Activated CD4-positive, alpha-beta T cell treated with anti-CD3 and anti-CD28 coated beads, Interleukin-2, amount 10 ng/mL, durations not matched to agents 24 days and 14 days (primary cell): ENCODE measurements at regions not wholly inside any gene's neighbourhood (a gene's known extent, or its start where the extent isn't known, plus 50 kb on each side); places are given as distances from the start of the nearest gene placed in this dataset.

Experiments used
- DNase-seq: peaks from one replicate; pipeline ENCODE4 v3.0.0; 2022
- H3K27ac Mint-ChIP-seq: one replicate; pipeline ENCODE4 v1.8.0; 2022; ENCODE audit warnings: mild to moderate bottlenecking, mixed read lengths
- H3K27me3 Mint-ChIP-seq: one replicate; pipeline ENCODE4 v1.8.0; 2022; ENCODE audit warnings: mixed read lengths
- H3K36me3 Mint-ChIP-seq: one replicate; pipeline ENCODE4 v1.8.0; 2022; ENCODE audit warnings: low read depth, mild to moderate bottlenecking, mixed read lengths
- H3K4me1 Mint-ChIP-seq: one replicate; pipeline ENCODE4 v1.8.0; 2021; ENCODE audit warnings: mixed read lengths
- H3K4me3 Mint-ChIP-seq: one replicate; pipeline ENCODE4 v1.8.0; 2022; ENCODE audit warnings: mild to moderate bottlenecking, moderate library complexity, mixed read lengths
- H3K9me3 Mint-ChIP-seq: one replicate; pipeline ENCODE4 v1.8.0; 2021; ENCODE audit warnings: mixed read lengths
- intact Hi-C: fragments of 100-400 bp; cut with micrococcal nuclease; formaldehyde crosslinking; loops from one replicate; pipeline ENCODE4 v1.15.1; 2023

- Mint-ChIP-seq H3K36me3 (no peaks in the 10 kb centered on the region), H3K27me3 (peaks cover 52% of the 10 kb centered on the region), H3K4me3 (no peak overlapping the region), H3K4me1 (peaks cover 5% of the 10 kb centered on the region), H3K9me3 (no peaks in the 10 kb centered on the region), H3K27ac (no peak overlapping the region)
- DNase-seq, result no peak
- intact Hi-C loops, result no loop called here
Measured at GRCh38 chr15:66844041-66844746, 142.2 kb downstream of the SMAD6 start.

DNA sequence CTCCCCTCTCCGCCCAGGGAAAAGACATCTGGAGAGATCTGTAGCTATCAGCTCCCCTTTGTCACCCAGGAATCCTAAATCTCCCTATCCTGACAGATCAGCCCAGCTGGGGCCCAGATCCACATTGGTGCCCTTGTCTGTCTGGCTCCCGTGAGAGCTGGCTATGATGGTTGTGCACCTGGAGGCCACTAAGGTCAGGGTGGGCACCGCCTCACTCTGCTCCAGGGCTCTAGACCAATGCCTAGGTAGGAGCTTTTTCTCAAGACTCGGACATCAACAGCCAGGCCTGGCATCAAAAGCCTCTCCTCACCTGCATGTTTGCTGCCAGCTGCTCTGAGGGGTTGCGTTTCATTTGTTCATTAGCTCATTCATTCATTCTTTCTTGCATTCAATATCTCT, 142.7 kb downstream of the SMAD6 start:
- Mint-ChIP-seq H3K36me3 (no peaks in the 10 kb centered on the region), H3K4me1 (peaks cover 5% of the 10 kb centered on the region), H3K4me3 (no peak overlapping the region), H3K27me3 (peaks cover 47% of the 10 kb centered on the region), H3K9me3 (no peaks in the 10 kb centered on the region), H3K27ac (no peak overlapping the region)
- no peak for DNase-seq
- intact Hi-C loops, result no loop called here

DNA sequence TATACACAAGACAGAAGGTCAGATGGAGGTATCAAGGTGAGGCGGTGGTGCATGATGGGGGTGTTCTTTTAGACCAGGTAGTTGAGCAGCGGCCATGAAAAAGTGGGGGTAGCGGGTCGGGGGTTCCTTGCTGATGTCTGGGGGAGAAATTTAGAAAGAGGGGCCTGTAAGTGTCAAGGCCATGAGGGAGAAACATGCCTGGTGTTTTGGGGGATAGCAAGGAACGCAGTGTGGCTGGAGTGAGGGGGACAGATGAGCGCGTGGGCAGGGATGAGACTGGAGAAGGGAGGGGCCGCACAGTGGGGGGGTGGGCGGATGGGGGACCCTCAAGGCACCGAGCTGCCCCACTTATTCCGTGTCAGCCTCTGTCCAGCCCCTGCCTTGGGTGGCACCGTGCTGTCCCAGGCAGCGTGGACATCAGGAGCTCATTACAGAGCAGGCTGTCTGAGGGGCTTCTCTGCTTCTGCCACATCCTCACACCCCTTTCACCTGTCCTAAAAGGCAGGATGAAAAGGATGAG, 143.3 kb downstream of the SMAD6 start:
- Mint-ChIP-seq H3K9me3 (no peaks in the 10 kb centered on the region), H3K27ac (no peak overlapping the region), H3K36me3 (no peaks in the 10 kb centered on the region), H3K4me1 (peaks cover 5% of the 10 kb centered on the region), H3K4me3 (no peak overlapping the region), H3K27me3 (peaks cover 46% of the 10 kb centered on the region)
- DNase-seq, result no peak
- intact Hi-C loops, result no loop called here

DNA sequence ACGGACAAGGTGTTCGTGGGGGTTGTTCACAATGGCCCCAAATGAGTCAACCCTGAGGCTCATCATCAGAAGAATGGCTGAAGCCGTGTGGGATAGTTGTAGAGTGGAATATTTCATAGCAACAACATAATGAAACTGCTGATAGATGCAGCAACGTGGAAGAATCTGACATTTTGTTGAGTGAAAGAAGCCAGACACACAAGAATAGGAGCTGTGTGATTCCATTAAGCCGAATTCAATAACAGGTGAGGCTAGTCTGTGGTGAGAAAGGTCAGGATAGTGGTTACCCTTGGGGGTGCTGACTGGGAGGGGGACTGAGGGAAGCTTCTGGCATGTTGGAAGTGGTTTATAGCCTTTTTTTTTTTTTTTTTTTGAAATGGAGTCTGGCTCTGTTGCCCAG, 144.0 kb downstream of the SMAD6 start:
- Mint-ChIP-seq H3K4me1 (peaks cover 5% of the 10 kb centered on the region), H3K27ac (no peak overlapping the region), H3K36me3 (no peaks in the 10 kb centered on the region), H3K9me3 (no peaks in the 10 kb centered on the region), H3K4me3 (no peak overlapping the region), H3K27me3 (peaks cover 41% of the 10 kb centered on the region)
- no peak for DNase-seq
- intact Hi-C loops, result no loop called here

DNA sequence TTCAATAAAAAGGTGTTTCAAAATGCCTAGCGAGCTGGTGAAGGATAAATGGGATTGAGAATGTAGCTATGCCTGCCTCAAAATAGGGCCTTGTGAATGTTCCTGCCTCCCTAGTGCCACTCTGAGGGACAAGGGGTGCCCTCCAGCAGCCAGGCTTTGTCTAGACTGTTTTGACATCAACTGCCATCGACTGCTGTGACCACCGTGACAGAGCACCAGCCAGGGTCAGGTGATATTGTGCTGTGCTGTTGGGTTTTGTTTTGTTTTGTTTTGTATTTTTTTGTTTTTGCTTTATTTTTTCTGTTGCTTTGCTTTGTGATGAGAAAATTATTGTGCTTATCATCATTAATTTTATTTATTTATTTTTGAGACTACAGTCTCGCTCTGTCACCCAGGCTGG, 144.8 kb downstream of the SMAD6 start:
- Mint-ChIP-seq H3K36me3 (no peaks in the 10 kb centered on the region), H3K4me3 (no peak overlapping the region), H3K9me3 (no peaks in the 10 kb centered on the region), H3K4me1 (peaks cover 8% of the 10 kb centered on the region), H3K27ac (no peak overlapping the region), H3K27me3 (peaks cover 34% of the 10 kb centered on the region)
- no peak for DNase-seq
- intact Hi-C loops, result no loop called here

GRCh38 chr15:66847565-66847991, 145.5 kb downstream of the SMAD6 start:
- H3K27ac Mint-ChIP-seq, result no peak overlapping the region
- H3K4me1 Mint-ChIP-seq, result peaks cover 10% of the 10 kb centered on the region
- DNase-seq, result no peak
- no peaks in the 10 kb centered on the region for H3K9me3 Mint-ChIP-seq
- intact Hi-C loops, result no loop called here
- H3K27me3 Mint-ChIP-seq, result peaks cover 32% of the 10 kb centered on the region
- H3K4me3 Mint-ChIP-seq, result no peak overlapping the region
- H3K36me3 Mint-ChIP-seq, result no peaks in the 10 kb centered on the region

DNA sequence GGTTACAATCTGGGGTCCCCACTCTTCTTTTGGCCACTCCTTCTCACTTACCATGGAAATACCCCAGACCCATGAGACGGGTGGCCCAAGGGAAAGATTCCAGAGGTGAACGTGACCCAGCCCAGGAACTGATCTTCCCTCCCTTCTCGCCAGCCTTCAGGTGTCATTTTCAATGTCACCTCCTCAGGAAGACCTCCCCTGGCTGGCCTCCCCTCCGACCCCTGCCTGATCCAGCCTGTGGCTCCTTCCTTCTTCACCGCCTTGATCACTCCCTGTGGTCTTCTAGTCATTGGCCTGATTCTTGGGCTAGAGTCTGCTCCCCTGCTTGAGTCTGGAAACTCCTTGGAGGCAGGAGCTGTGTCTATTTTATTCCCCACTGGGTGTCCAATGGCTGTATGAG, 146.1 kb downstream of the SMAD6 start:
- intact Hi-C loops, result no loop called here
- H3K4me3 Mint-ChIP-seq, result no peak overlapping the region
- peaks cover 7% of the 10 kb centered on the region for H3K4me1 Mint-ChIP-seq

DNA sequence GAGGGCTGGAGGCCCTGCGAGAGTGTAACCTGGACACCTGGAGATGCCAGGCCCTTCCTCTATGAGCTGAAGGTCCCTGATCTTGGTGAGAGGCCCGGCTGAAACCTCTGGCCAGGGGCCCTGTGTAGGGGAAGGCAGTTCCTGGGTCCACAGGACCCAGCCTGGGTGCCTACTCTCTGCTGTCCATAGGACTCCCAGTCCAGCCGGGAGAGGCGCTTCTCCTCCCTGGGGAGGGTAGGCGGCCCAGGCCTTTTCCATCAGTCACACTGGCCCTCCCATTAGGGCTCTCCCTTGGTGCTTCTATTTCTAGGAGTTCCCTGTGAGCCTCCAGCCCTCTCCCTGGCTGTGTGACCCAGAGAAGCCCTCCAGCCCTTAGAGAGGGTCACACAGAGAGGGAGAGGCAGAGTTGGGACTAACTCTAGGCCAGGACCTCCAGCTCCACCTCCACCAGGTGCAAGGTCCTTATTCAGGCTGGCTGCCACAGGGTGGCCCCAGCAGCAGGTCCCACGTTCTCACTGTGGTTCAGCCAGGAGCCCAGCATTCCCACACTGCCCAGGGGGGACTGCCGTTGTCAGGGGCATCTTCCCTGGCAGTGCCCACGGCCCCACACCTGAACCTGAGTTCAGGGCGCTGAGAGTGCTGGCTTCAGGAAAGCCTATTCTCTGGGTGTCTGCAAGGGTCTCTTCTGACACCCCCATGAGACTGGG, 146.8 kb downstream of the SMAD6 start:
- no peaks in the 10 kb centered on the region for H3K9me3 Mint-ChIP-seq
- no peaks in the 10 kb centered on the region for H3K36me3 Mint-ChIP-seq
- peaks cover 6% of the 10 kb centered on the region for H3K4me1 Mint-ChIP-seq
- intact Hi-C loops, result no loop called here
- H3K4me3 Mint-ChIP-seq, result no peak overlapping the region
- DNase-seq, result no peak
- H3K27me3 Mint-ChIP-seq, result peaks cover 26% of the 10 kb centered on the region
- H3K27ac Mint-ChIP-seq, result no peak overlapping the region

More for the DNA sequence above, 146.1 kb downstream of the SMAD6 start:
- H3K9me3 Mint-ChIP-seq, result no peaks in the 10 kb centered on the region
- no peak for DNase-seq
- H3K27me3 Mint-ChIP-seq, result peaks cover 31% of the 10 kb centered on the region
- no peak overlapping the region for H3K27ac Mint-ChIP-seq
- H3K36me3 Mint-ChIP-seq, result no peaks in the 10 kb centered on the region

DNA sequence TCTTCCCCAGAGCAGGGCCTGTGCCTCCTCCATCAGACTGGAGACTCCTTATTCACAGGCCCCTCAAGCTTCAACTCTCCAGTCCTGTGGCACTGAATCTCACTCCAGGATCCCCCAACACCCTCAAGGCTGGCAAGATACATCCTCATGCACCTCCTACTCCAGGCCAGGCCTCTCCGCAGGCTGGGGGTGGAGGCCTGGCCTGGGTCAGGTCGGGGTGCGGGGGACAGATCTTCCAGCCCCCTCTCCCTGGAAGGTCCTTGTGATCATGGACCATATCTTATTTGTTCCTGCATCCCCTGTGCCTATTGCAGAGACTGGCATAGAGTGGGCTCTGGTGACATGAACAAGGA, 147.3 kb downstream of the SMAD6 start:
- no peaks in the 10 kb centered on the region for H3K9me3 Mint-ChIP-seq
- no peak overlapping the region for H3K27ac Mint-ChIP-seq
- H3K27me3 Mint-ChIP-seq, result peaks cover 21% of the 10 kb centered on the region
- no peaks in the 10 kb centered on the region for H3K36me3 Mint-ChIP-seq
- no peak overlapping the region for H3K4me3 Mint-ChIP-seq
- intact Hi-C loops, result no loop called here
- DNase-seq, result no peak
- peaks cover 6% of the 10 kb centered on the region for H3K4me1 Mint-ChIP-seq

- Mint-ChIP-seq H3K4me1 (peaks cover 6% of the 10 kb centered on the region), H3K9me3 (no peaks in the 10 kb centered on the region), H3K4me3 (no peak overlapping the region), H3K27ac (no peak overlapping the region), H3K27me3 (peaks cover 18% of the 10 kb centered on the region), H3K36me3 (no peaks in the 10 kb centered on the region)
- DNase-seq, result no peak
- intact Hi-C loops, result no loop called here
Measured at GRCh38 chr15:66849746-66850077, 147.7 kb downstream of the SMAD6 start.

- Mint-ChIP-seq H3K4me3 (no peak overlapping the region), H3K27me3 (peaks cover 15% of the 10 kb centered on the region), H3K36me3 (no peaks in the 10 kb centered on the region), H3K27ac (no peak overlapping the region), H3K4me1 (peaks cover 6% of the 10 kb centered on the region), H3K9me3 (no peaks in the 10 kb centered on the region)
- DNase-seq, result no peak
- intact Hi-C loops, result no loop called here
Measured at GRCh38 chr15:66850078-66850991, 148.3 kb downstream of the SMAD6 start.

DNA sequence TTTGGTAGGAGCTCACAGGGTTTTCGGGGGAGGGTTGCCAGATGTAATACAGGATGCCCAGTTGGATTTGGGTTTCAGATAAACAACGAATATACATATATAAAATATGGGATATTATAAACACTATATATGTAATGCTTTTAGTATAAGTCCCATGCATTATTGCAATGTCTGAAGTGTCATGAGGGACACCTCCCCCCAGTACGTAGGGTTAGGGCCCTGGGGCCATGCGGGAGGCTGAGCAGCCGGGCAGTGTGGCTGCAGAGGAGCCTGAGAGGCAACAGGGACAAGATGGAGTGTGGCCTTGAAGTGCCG, 148.9 kb downstream of the SMAD6 start:
- Mint-ChIP-seq H3K36me3 (no peaks in the 10 kb centered on the region), H3K27ac (no peak overlapping the region), H3K4me3 (peak overlapping the region; percentile 26), H3K4me1 (peaks cover 6% of the 10 kb centered on the region), H3K27me3 (peaks cover 12% of the 10 kb centered on the region), H3K9me3 (no peaks in the 10 kb centered on the region)
- no peak for DNase-seq
- intact Hi-C loops, result loop anchor here (1.0 kb wide), 1 partner anchor 248 kb away; no protein-coding TSS in a partner anchor

DNA sequence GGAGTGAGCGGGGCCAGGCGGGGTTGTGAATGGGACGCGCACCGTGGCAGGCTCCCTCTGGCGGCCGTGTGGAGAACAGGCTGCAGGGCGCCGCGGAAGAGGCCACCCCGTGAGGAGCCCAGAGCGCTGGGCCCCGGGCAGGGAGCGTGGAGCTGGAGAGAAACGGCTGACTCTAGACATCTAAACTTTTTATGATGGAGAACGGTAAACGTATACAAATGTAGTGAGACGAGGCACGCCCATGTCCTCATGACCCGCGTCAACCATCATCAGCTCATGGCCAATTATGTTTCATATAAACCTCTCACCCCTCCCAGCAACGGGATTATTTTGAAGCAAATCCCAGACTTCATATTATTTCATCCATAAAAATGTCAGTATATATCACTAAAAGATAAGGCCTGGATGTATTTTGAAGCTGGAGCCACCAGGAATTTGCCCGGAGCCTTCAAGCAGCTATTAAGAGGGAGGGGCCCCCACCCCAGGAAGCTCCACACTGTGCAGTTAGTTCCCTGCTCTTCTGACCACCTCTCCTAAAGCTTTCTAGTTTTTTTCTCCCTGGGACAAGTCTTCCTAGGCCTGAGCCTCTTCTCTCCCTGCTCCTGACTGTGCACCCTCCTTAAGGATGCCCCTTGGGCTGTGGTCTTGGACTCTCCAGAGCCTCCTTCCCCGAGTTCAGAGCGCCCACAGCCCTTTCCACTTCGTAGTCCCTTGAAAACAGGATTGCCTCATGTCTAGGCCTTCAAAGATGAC, 149.5 kb downstream of the SMAD6 start:
- no peak overlapping the region for H3K27ac Mint-ChIP-seq
- H3K4me3 Mint-ChIP-seq, result peak overlapping the region; percentile 26
- intact Hi-C loops, result loop anchor here (1.0 kb wide), 1 partner anchor 248 kb away; no protein-coding TSS in a partner anchor
- peaks cover 6% of the 10 kb centered on the region for H3K4me1 Mint-ChIP-seq
- peak; percentile 93 for DNase-seq
- peaks cover 11% of the 10 kb centered on the region for H3K27me3 Mint-ChIP-seq
- no peaks in the 10 kb centered on the region for H3K36me3 Mint-ChIP-seq
- H3K9me3 Mint-ChIP-seq, result no peaks in the 10 kb centered on the region
